T-helper 22 cell (primary cell): ENCODE measurements at regions not wholly inside any gene's neighbourhood (a gene's known extent, or its start where the extent isn't known, plus 50 kb on each side); places are given as distances from the start of the nearest gene placed in this dataset.

ENCODE experiments used
- DNase-seq: peaks from one replicate; pipeline ENCODE4 v3.0.0-alpha.2; 2020; ENCODE audit warnings: low read depth

DNA sequence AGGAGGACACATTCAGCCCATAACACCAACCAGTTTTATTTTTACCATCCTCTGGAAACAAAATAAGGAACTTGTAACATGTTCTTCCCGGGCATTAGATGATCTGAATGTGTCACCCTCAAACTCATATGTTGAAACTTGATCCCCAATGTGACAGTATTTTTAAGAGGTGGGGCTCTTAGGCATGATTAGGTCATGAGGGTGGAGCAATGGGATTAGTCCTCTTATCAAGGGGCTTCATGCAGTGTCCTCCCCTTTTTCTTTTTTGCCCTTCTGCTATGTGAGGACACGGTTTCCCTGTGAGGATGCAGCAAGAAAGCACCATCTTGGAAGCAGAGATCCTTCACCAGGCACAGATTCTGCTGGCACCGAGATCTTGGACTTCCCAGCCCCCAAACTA is 401.5 kb upstream of the TRIB2 start:
- no peak for DNase-seq

DNA sequence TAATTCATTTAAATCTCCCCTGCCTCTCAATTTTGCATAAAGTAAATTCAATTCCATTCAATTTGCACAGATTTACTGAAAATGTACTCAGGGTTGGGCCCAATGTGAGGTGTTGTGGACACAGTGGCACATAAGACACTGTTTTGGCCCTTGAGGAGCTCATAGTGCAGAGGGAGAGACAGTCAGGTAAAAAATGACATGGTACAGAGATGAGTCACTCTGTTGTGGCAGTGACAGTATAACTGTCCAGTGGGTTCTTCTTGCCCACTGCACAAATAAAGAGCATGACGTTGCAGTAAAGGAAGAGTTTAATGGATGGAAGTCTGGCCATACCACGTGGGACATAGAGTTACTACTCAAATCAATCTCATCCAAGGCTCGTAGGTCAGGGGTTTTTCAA is 400.3 kb upstream of the TRIB2 start:
- DNase-seq = no peak

DNA sequence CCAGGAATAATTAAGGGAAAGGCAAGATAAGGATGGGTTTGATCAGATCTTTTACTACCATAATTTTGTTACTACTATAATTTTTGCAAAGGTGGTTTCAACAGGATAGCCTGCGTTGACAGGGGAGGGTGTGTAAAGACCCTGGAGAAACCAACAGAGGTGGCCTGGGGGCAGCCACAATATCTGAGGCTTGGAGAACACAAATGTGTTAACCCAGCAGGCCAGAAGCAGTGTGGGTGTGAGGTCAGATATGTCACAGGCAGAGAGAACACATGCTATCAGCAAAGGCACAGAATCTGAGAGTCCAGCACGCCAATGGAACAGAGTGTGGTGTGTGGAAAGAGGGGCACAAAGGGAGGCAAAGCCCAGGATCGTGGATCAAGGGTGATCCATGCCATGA is 399.4 kb upstream of the TRIB2 start:
- DNase-seq = no peak

DNA sequence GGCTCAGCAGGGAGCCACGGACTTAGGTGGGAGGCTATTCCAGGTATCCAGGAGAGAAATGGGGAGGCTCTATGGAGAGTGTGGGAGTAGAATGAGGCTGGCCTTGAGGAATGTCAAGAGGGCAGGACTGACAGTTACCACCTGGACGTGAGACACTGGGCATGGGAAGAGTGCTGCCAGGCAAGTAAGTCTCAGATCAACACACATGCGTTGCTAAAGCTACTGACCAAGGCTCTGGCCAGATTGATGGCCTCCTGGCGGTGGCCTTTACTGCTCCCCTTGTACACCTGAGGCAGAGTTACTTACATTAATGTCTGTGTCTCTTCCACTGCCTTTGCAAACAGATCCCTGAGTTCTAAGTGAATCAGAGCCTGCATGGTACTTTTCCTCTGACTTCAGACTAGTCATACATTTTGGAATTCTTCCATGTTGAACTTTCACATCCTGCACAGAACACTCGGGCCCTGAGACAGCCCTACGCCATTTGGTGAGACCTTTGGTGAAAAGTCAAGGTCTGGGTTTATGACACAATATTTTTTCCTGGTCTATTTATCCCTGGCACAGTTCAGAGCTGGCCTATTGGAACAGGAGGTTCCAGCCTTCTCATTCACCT is 398.8 kb upstream of the TRIB2 start:
- DNase-seq = no peak

DNA sequence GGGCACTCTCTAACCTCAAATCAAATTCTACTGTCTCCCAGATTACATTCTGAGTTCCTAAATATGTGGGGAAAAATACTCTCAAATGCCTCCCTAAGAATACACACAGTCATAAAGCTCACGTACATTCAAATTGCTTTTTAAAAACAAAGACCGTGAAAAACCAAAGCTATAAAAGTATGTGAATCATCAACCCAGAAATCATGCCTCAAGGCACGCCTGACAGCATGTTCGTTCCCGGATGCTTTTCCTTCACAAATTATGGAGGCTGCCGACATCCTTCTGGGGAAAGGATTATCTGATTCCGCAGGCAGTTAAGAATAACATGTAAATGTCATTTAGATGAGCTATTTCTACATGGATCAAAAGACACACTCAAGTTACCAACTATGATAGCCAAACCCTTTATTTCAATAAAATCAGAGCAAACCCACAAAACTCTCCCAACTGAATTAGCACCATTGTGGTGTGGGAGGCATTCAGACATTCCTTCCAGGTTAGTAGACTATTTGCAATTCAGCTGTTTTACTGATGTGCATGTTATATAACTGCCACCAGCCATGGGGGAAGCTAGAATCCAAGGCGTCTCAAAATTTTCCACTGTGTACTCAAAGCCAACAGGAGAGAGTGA is 398.2 kb upstream of the TRIB2 start:
- DNase-seq = no peak

DNA sequence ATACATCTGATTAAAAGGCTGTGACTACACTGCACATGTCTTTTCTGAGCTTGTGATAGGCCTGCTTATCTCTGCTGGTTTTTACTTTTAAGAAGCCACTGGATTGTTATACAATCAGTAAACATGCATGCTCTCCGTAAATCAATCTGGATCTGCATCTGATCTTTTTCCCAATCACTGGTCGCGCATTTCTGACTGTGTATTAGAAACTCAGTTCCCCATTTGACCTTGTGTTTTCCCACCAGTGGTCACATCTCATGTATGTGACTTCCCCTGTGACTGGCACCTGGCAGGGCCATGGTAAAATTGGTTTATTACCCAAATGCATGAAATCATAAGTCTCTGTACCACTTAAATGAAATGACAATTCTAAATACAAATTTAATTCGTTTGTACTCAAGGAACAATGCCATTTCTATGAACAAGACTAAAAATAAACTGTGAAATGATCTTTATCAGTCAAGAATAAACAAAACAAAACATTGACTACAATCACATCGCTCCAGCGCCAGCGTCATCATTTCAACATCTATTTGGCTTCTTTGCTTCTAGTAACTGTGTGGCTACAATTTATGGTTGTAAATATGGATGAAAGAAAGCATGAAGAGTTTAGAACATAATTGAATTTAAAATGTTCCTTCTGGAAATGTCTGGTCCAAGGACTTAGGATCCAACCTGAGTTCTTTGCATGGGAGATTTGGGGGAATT is 396.6 kb upstream of the TRIB2 start:
- no peak for DNase-seq

DNA sequence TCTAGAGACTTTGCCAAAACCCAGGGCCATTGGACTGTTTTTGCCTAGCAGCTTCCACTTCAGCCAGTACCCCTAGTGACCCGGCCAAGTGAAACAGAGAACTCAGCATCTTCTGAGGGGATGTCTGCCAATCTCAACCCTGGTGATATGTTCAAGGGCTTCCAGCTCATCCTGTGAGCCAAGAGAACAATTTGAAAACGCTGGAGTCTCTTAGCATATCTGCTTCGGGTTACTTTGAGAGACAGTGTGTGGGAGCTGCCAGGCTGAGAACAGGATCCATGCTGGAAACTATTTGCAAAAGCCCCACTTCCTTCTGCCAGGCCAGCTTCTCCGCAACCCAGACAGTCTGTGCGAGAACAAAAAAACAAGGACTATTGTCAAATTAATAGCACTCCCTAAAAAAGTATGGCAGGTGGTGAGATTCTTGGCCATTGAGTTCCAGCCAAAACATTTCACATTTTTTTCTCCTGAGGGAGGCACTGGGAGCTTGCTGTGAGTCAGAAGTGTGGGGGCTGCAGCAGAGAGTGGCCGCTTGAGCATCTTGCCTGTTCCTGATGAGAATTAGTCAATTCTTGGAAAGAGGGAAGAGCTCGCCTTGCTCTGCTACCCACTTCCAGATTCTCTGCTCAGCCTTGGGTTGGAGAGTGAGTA is 395.6 kb upstream of the TRIB2 start:
- no peak for DNase-seq

DNA sequence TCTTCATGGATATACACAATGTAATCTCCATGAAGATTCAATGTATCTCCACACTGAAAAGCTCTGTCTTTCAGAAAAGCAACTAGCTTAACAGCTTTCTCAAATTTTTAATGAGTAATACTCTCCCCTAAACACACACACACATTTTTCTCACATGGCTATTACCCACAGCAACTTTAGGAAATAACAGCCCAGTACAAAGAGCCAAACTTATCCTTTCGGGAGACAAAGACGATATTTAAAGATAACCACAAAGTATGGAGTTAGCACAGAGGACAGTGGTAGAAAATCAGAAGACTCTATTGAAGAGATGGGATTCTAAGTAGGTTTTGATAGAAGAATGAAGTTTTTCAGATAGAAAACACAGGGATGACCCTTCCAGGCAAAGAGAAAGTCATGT is 394.9 kb upstream of the TRIB2 start:
- no peak for DNase-seq

DNA sequence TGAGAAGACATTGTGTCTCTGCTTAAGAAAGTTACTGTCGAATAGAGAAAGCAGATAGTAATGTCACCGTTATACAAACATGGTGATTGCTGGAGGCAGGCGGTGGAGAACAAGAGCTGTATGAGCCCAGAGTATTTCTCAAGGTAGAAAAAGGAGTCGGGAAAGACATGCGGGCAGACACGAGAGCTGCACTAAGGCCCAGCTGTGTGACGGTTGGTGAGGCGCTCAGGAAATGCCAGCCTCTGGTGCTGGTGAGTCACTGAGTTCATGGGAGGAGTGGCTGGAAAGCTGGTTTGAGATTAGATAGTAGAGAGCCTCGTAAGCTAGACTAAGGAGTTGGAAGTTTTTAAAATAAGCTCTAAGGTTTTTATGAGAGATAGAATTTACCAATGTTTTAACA is 390.9 kb upstream of the TRIB2 start:
- DNase-seq = no peak

DNA sequence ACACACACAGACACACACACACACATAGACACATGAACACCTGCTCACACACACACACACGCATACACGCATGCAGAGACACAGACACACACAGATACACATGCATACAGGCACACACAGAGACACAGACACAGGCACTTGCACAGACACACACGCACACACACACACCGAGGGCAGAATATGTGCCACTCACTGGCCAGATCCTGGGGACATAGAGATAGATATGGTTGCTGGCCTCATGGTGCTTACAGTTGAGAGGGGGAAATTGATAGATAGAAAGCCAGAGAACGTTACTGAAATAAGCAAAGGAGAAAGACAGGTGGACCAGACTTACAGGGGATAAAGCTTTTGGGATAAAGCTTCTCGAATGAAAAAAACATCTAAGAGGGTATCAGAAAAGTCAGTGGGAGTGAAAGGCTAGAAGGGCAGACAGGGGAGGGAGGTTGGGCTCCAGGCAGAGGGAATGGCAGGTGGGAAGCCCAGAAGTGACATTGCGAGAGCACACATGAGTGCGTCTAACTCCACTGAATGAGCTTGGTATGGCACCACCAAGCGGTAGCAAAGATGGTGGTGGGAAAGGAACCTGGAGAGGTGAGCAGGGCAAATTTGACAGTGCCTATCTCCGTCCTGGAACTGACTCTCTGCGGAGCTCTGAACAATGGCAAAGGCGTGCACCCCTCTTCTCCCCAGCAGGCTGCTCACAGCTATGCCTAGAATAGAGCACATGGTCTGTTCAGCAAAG is 390.1 kb upstream of the TRIB2 start:
- DNase-seq = no peak

DNA sequence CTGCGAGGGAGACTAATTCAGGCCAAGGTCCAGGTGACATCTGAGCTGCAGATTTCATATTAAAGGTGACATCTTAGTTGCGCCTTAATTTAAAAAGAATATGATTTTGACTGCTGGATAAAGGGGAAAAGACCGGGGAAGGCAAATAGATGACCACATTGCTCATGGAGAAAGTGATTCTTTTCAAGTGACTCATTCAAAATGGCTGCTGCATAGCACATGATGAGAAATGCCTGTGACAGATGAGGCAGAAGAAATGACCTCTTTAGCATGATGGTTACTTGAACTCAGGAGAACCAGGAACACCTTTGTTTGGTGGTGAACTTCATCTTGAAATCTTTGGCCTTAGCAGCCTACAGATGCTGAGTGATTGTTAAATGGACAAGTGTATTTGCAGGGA is 385.8 kb upstream of the TRIB2 start:
- no peak for DNase-seq

DNA sequence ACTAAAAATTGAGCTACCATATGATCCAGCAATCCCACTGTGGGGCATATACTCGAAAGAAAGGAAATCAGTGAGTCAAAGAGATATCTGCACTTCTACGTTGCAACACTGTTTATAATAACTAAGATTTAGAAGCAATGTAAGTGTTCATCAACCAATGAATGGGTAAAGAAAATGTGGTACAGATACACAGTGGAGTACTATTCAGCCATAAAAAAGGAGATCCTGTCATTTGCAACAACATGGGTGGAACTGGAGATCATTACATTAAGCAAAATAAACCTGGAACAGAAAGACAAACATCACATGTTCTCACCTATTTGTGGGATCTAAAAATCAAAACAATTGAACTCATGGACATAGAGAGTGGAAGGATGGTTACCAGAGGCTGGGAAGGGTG is 385.0 kb upstream of the TRIB2 start:
- no peak for DNase-seq

DNA sequence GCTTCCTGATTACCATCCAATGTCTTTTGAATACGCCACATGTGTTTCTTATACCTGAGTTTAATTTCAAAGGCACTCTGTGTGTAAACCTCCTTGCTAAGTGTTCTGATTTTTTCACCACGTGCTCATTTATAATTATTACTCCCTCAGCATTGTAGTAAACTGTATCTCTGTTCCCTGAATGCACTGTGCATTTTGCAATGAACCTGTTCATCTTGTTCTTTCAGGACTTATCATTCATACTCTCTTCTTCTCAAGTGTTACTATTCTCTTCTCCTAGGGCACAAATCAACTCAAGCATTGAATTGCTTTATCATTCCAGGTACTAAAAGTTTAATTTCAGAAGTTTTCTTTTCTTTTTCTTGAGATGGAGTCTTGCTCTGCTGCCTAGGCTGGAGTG is 383.4 kb upstream of the TRIB2 start:
- no peak for DNase-seq

DNA sequence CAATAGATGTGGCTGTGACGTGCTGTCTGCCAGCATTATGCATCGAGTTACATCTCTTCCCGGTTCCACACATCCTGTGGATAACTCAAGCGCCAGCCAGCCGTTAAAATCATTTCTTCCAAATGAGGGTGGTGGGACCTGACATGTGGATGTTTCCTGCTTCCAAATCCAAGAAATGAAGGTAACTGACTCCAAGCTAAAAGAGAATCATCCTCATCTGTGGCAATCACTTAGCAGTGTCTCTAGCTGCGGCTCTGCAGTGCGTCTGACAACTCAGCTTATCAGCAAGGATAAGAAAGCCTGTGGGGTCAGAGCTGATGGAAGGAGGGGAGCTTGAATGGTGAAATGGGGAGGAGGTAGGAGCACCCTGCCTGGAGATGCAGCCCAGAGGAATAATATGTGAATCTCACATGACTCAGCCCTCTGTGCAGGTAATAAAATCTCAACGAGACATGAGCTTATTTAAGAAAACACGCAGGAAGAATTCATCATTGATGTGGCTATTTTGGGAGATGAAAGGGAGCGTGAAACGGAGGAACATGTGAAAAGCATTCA is 382.2 kb upstream of the TRIB2 start:
- DNase-seq = no peak

DNA sequence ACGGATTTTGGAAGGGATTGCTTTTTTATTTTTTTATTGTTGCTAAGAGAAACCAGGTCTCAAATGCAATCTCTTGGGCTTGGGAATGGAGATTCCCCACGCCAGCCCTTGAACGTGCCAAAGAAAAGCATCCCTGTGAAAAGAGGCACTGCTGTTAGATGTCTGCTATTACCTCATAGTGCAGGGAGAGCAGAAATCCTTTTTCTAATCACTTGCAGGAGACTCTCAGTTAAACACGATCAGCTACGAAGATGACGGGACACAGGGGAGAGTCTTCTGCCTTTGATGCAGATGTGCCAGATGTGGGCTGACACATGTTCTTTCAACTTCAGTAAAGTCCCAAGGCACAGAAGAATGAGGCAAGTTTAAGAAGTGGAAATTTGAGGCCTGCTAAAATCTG is 381.6 kb upstream of the TRIB2 start:
- DNase-seq = no peak

DNA sequence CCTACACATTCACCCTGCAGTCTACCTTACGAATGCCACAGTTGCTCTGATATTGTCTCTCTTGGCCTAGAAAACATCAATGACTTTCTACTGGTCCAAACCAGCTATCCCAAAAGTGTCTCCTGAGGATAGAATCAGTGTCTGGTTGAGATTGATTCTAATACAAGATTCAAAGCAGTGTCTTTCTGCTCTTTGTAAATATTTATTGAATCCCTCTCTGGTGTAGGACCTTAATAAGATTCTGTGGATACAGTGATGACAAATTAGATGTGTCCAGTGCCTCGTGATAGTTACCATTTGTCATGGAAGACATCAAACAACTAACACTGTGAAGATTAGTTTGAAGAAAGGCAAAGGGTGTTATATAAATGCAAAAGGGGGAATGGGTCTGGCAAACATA is 380.7 kb upstream of the TRIB2 start:
- DNase-seq = no peak

DNA sequence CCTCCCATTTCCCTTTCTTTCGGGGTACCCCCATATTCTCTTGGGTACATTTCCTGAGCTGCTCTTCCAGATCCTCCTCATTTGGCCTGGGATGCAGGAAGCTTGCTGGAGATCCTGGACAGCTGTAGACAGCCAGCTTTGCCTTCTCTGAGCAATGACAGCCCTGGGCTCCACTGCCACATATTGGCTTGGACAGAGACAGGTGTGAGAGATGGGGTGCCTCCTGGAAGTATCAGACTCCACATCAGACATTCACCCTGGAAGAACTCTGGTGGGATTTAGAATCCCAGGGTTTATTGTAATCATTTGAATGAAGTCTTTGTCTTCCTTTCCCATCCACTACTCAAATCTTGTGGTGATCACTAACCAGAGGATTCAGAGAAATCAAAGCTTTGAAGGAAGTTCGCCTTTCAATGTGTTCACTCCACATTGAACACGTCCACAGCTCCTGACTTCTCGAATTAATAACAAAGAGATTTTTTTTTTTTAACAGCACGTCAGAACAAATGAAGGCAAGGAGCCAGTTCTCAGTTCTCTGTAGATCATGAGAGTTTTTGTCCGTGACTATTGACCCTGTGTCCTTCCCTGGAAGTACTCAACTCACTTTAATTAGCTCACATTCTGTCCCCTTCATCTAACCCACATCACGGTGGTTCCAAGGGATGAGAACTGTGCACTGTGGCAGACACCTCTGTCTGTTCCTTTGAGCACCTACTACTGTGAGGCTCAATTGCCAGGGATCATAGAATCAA is 377.6 kb upstream of the TRIB2 start:
- DNase-seq = no peak

DNA sequence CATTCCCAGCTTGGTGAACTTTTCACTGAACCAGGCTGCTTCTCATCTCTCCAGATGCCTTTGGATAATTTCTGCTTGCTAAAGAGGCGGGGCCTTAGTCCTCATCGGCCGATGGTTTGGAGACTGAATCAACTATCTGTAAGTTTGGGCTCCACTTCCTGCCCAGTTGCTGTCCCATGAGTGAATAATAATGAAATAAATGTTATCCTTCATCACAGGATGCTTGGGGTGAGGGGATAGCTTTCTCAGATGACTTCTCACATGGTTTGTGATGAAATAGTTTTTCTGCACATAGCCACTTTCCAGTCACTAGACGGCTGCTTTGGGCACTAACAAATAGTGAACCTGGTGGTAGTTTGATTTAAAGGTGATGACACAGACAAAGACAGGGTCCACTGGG is 376.6 kb upstream of the TRIB2 start:
- DNase-seq = no peak

DNA sequence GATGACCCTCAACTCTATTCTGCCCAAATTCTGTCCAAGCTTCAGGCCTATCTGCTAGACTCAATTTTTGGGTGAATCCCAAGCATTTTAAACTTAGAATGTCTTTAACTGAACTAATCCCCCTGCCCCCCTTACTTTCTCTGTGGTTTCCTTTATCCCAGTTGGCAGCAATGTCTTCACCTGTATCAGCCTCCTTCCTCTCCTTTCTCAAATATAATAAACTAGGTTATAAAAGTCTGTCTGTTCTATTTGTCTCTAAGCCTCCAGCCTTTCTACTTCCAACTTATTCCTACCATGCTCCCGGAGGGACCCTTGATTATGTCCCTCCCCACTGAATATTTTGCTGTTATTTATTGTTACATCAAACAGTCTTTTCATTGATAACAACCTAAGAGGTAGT is 375.5 kb upstream of the TRIB2 start:
- DNase-seq = no peak

DNA sequence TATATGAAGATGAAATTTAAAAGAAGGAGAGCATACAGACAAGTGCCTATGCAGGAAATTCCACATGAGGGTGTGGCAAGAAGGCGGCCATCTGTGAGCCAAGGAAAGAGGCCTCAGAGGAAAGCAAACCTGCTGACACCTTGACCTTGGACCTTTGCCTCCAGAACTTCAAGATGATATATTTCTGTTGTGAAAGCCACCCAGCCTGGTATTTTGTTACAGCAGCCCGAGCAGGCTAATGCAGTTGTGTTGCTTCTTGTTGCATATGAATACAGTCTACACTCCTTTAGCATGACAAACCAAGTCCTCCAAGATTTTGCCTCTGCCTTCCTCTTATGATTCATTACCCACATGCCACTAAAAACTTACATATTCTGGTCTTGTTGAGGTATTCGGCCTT is 374.8 kb upstream of the TRIB2 start:
- DNase-seq = no peak

DNA sequence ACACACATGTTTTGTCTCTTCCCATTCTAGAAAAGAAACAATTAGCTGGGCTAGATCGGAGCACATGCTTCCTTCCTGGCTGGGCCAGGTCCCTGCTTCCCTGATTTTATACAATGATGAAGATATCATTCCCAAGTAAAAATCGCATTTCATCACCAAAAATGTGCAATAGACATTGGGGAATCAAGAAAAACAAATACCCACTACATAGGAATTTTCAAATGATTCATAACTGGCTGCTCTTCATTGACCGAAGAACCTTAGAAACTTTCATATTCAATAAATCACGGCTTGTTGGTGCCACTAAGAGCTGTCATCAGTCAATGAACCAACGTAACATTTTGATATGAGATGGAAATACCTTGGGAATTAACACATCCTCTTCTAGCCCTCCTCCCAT is 373.6 kb upstream of the TRIB2 start:
- no peak for DNase-seq

DNA sequence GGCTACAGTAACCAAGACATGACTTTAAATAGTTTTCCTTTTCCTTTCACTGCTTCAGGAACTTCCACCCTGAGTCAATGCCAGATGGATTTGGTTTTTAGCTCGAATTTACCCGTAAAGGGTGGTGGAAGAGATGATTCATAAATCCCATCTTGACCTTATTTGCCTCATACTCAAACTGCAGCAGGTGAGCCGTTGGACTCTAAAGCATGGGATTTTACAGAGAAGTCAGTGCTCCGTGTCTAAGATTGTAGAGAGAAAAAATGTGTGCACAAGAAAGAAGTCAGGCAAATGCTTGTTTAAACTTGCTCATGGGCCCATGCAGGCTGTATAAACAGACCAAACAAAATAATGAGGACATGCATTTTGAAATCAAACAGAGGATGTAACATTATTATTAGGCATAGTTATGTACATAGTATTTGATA is 369.7 kb upstream of the TRIB2 start:
- no peak for DNase-seq
